ENCODE measurements at regions not wholly inside any gene's neighbourhood (a gene's known extent, or its start where the extent isn't known, plus 50 kb on each side); places are given as distances from the start of the nearest gene placed in this dataset.

GRCh38 chr1:212182579-212182978 is 102.6 kb upstream of the PPP2R5A start:
- no peak for DNase-seq
- no peaks in the 10 kb centered on the region for H3K36me3 ChIP-seq
- H3K27ac ChIP-seq = no peak overlapping the region
- no peaks in the 10 kb centered on the region for H3K9me3 ChIP-seq
- H3K4me1 ChIP-seq = no peaks in the 10 kb centered on the region
- no peaks in the 10 kb centered on the region for H3K27me3 ChIP-seq
- TF ChIP-seq CTCF (IDR thresholded peaks at IDR 0.05) (no peak), POLR2A (IDR thresholded peaks at IDR 0.05) (no peak)
- no peak overlapping the region for H3K4me3 ChIP-seq

GRCh38 chr1:212186427-212187207 is 98.6 kb upstream of the PPP2R5A start:
- no peaks in the 10 kb centered on the region for H3K27me3 ChIP-seq
- peak overlapping the region in 2 of 4 donors; percentile 7 to 16 for H3K27ac ChIP-seq
- TF ChIP-seq POLR2A (IDR thresholded peaks at IDR 0.05) (no peak), CTCF (IDR thresholded peaks at IDR 0.05) (no peak)
- peak in 2 of 3 donors; percentile 27 to 57 for DNase-seq
- H3K4me3 ChIP-seq = no peak overlapping the region
- no peaks in the 10 kb centered on the region for H3K9me3 ChIP-seq
- no peaks in the 10 kb centered on the region for H3K36me3 ChIP-seq
- H3K4me1 ChIP-seq = no peaks in the 10 kb centered on the region

GRCh38 chr1:212188599-212189351 is 96.4 kb upstream of the PPP2R5A start:
- no peak for DNase-seq
- H3K27me3 ChIP-seq = no peaks in the 10 kb centered on the region
- no peaks in the 10 kb centered on the region for H3K9me3 ChIP-seq
- H3K27ac ChIP-seq = no peak overlapping the region
- H3K4me1 ChIP-seq = no peaks in the 10 kb centered on the region
- TF ChIP-seq CTCF (IDR thresholded peaks at IDR 0.05) (no peak), POLR2A (IDR thresholded peaks at IDR 0.05) (no peak)
- H3K36me3 ChIP-seq = no peaks in the 10 kb centered on the region
- H3K4me3 ChIP-seq = no peak overlapping the region

GRCh38 chr1:212189352-212189738 is 95.9 kb upstream of the PPP2R5A start:
- DNase-seq = no peak
- Histone ChIP-seq H3K4me1 (no peaks in the 10 kb centered on the region), H3K4me3 (no peak overlapping the region), H3K27me3 (no peaks in the 10 kb centered on the region), H3K9me3 (no peaks in the 10 kb centered on the region), H3K27ac (no peak overlapping the region), H3K36me3 (no peaks in the 10 kb centered on the region)
- TF ChIP-seq CTCF (IDR thresholded peaks at IDR 0.05) (no peak), POLR2A (IDR thresholded peaks at IDR 0.05) (no peak)

GRCh38 chr1:212190169-212190568 is 95.0 kb upstream of the PPP2R5A start:
- TF ChIP-seq POLR2A (IDR thresholded peaks at IDR 0.05) (no peak), CTCF (IDR thresholded peaks at IDR 0.05) (no peak)
- Histone ChIP-seq H3K27me3 (no peaks in the 10 kb centered on the region), H3K9me3 (no peaks in the 10 kb centered on the region), H3K4me3 (no peak overlapping the region), H3K36me3 (no peaks in the 10 kb centered on the region), H3K4me1 (no peaks in the 10 kb centered on the region), H3K27ac (no peak overlapping the region)
- no peak for DNase-seq

All from Peyer's patch (tissue), 4 donors.